IMR-90 (cell line): ENCODE measurements at regions not wholly inside any gene's neighbourhood (a gene's known extent, or its start where the extent isn't known, plus 50 kb on each side); places are given as distances from the start of the nearest gene placed in this dataset.

Source experiments
- ATAC-seq: fragments of 200-7000 bp; cut with Tn5 transposase; 2 replicates; pipeline ENCODE4 v1.9.1; 2020; ENCODE audit warnings: low read depth, mild to moderate bottlenecking, moderate library complexity
- BruUV-seq: library from RNA; stranded (reverse); fragments of 400-500 nt; replicated peaks from 2 replicates; lab custom pipeline; 2021; lab: Mats Ljungman, UMichigan
- CTCF ChIA-PET: fragments of 300-600 bp; formaldehyde crosslinking; extraction: SDS; loops from one replicate; lab custom pipeline; 2021; ENCODE audit warnings: antibody characterized with exemption; lab: Yijun Ruan, JAX
- POLR2A ChIA-PET: fragments of 300-600 bp; sonication (Branson Sonifier 250); formaldehyde crosslinking; loops from one replicate; lab custom pipeline; 2022; ENCODE audit warnings: antibody characterized with exemption; ENCODE audit not compliant: unreplicated experiment; lab: Charles Lee
- DNase-seq: peaks from one replicate; pipeline ENCODE4 v3.0.0; 2013
- H2AFZ ChIP-seq: replicated peaks from 2 replicates; pipeline ENCODE3; 2013; ENCODE audit warnings: low read length, mild to moderate bottlenecking; ENCODE audit not compliant: poor library complexity
- H2AK5ac ChIP-seq: 2 replicates; pipeline ENCODE4 v1.6.1; 2013; ENCODE audit warnings: low read depth, low read length, inconsistent platforms
- H2AK9ac ChIP-seq: replicated peaks from 2 replicates; pipeline ENCODE3; 2013; ENCODE audit warnings: mild to moderate bottlenecking, low read depth, low read length, moderate library complexity; ENCODE audit not compliant: poor library complexity
- H2BK120ac ChIP-seq: 2 replicates; pipeline ENCODE4 v1.6.1; 2013; ENCODE audit warnings: low read depth, low read length, inconsistent platforms
- H2BK15ac ChIP-seq: 3 replicates; pipeline ENCODE4 v1.6.1; 2013; ENCODE audit warnings: low read depth, low read length, inconsistent platforms
- H2BK20ac ChIP-seq: 2 replicates; pipeline ENCODE4 v1.6.1; 2013; ENCODE audit warnings: low read depth, mild to moderate bottlenecking, inconsistent platforms, low read length, moderate library complexity
- H2BK5ac ChIP-seq: 2 replicates; pipeline ENCODE4 v1.6.1; 2013; ENCODE audit warnings: mild to moderate bottlenecking, low read depth, low read length, inconsistent platforms; ENCODE audit not compliant: poor library complexity, severe bottlenecking
- H3K14ac ChIP-seq: replicated peaks from 2 replicates; pipeline ENCODE4 v1.6.1; 2013; ENCODE audit warnings: low read depth, low read length, inconsistent platforms
- H3K18ac ChIP-seq: 2 replicates; pipeline ENCODE4 v1.6.1; 2013; ENCODE audit warnings: low read depth, low read length, control low read depth
- H3K23ac ChIP-seq: 2 replicates; pipeline ENCODE4 v1.6.1; 2013; ENCODE audit warnings: low read depth, low read length, inconsistent platforms
- H3K27ac ChIP-seq: 2 replicates; pipeline ENCODE4 v1.5.1; 2013; ENCODE audit warnings: mild to moderate bottlenecking, control low read depth, low read length; ENCODE audit not compliant: insufficient read depth
- H3K27me3 ChIP-seq: 2 replicates; pipeline ENCODE4 v1.6.1; 2013; ENCODE audit warnings: low read length; ENCODE audit not compliant: control insufficient read depth, insufficient read depth
- H3K36me3 ChIP-seq: 2 replicates; pipeline ENCODE4 v1.6.1; 2013; ENCODE audit warnings: low read length, mixed read lengths; ENCODE audit not compliant: control insufficient read depth, insufficient read depth
- H3K4ac ChIP-seq: 2 replicates; pipeline ENCODE4 v1.6.1; 2013; ENCODE audit warnings: low read depth, low read length, inconsistent platforms
- H3K4me1 ChIP-seq: 2 replicates; pipeline ENCODE4 v1.6.1; 2013; ENCODE audit warnings: low read length, mixed read lengths; ENCODE audit not compliant: control insufficient read depth, insufficient read depth
- H3K4me2 ChIP-seq: 2 replicates; pipeline ENCODE4 v1.6.1; 2013; ENCODE audit warnings: low read depth, mild to moderate bottlenecking, control low read depth, low read length, moderate library complexity
- H3K4me3 ChIP-seq: 2 replicates; pipeline ENCODE4 v1.5.1; 2013; ENCODE audit warnings: low read depth, mild to moderate bottlenecking, control low read depth, low read length, moderate library complexity; ENCODE audit not compliant: insufficient read depth
- H3K56ac ChIP-seq: 2 replicates; pipeline ENCODE4 v1.6.1; 2013; ENCODE audit warnings: low read length, inconsistent platforms; ENCODE audit not compliant: insufficient read depth; ENCODE audit errors: extremely low read depth
- H3K79me1 ChIP-seq, 2 experiments: 2 replicates each; pipeline ENCODE4 v1.6.1; 2013; ENCODE audit warnings: low read length in 2 of 2, inconsistent platforms in 1 of 2, low read depth in 1 of 2
- H3K9ac ChIP-seq: 2 replicates; pipeline ENCODE4 v1.6.1; 2013; ENCODE audit warnings: low read depth, low read length, control low read depth
- H3K9me1 ChIP-seq: 2 replicates; pipeline ENCODE4 v1.6.1; 2013; ENCODE audit warnings: low read length, inconsistent platforms; ENCODE audit not compliant: insufficient read depth
- H3K9me3 ChIP-seq: 2 replicates; pipeline ENCODE4 v1.6.1; 2013; ENCODE audit warnings: low read length; ENCODE audit not compliant: control insufficient read depth, insufficient read depth
- H4K20me1 ChIP-seq: 2 replicates; pipeline ENCODE4 v1.6.1; 2013; ENCODE audit warnings: low read length, inconsistent platforms; ENCODE audit not compliant: insufficient read depth
- H4K5ac ChIP-seq: 2 replicates; pipeline ENCODE4 v1.6.1; 2013; ENCODE audit warnings: mild to moderate bottlenecking, low read depth, low read length, control low read depth
- H4K8ac ChIP-seq, 2 experiments: 2 replicates each; pipeline ENCODE4 v1.6.1; 2013; ENCODE audit warnings: low read depth in 2 of 2, low read length in 2 of 2, control low read depth in 1 of 2, inconsistent platforms in 1 of 2
- H4K91ac ChIP-seq: 2 replicates; pipeline ENCODE4 v1.6.1; 2013; ENCODE audit warnings: low read depth, low read length, inconsistent platforms; ENCODE audit not compliant: insufficient read depth
- CEBPB ChIP-seq: IDR thresholded peaks from 2 replicates; pipeline ENCODE4 v1.6.1; 2012; ENCODE audit warnings: low read depth, low read length, improper control_type of control experiment
- FOS ChIP-seq: fragments of 150-350 bp; IDR thresholded peaks from 2 replicates; pipeline ENCODE4 v1.6.1; 2016; ENCODE audit warnings: low read depth, low read length
- POLR2A ChIP-seq: IDR thresholded peaks from 2 replicates; pipeline ENCODE4 v1.6.1; 2012; ENCODE audit warnings: mild to moderate bottlenecking, low read depth, low read length
- RAD21 ChIP-seq: IDR thresholded peaks from 2 replicates; pipeline ENCODE4 v1.6.1; 2012; ENCODE audit warnings: low read length, improper control_type of control experiment
- RCOR1 ChIP-seq: IDR thresholded peaks from 2 replicates; pipeline ENCODE4 v1.6.1; 2012; ENCODE audit warnings: mild to moderate bottlenecking, low read length, improper control_type of control experiment; ENCODE audit not compliant: insufficient replicate concordance
- dilution Hi-C: fragments of 300-500 bp; cut with HindIII; formaldehyde crosslinking; loops from one replicate; pipeline ENCODE4 v1.14.3; 2018; ENCODE audit warnings: low sequenced_read_pairs; ENCODE audit not compliant: unreplicated experiment
- in situ Hi-C: fragments of 300-500 bp; cut with MboI; formaldehyde crosslinking; loops from 3 replicates; pipeline ENCODE4 v1.14.3; 2019; ENCODE audit warnings: low sequenced_read_pairs, inconsistent platforms, mixed read lengths
- intact Hi-C: fragments of 100-400 bp; cut with micrococcal nuclease; formaldehyde crosslinking; loops from 2 replicates; pipeline ENCODE4 v1.10.0; 2022
- TF ChIP-seq, protein P1 (sequence below): fragments of 150-350 bp; IDR thresholded peaks from 2 replicates; pipeline ENCODE4 v1.6.1; 2017; ENCODE audit warnings: mild to moderate bottlenecking, antibody characterized with exemption, low read length, low read depth
- TF ChIP-seq, protein P2 (sequence below): conservative IDR thresholded peaks from 2 replicates; pipeline ENCODE4 v1.5.1; 2012; ENCODE audit warnings: mild to moderate bottlenecking, low read depth, low read length, improper control_type of control experiment

DNA sequence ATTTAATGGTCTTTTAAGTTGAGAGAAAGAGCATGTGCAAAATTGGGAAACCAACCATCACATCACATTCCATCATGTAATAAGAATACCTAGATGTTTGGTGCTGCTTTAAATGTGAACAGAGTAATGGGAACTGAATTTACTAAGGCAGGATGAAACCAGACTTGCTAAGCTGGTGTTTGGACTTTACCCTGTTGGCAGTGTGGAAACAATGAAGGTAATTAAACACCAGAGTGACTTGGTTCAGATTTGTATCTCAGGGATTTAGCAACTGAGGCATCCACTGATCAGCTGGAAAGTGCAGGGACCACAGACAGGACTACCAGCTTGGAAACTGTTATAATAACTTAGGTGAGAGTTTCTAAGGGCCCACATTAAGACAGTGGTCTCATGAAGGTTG, 263.4 kb downstream of the OLFM3 start:
- H3K4me3 ChIP-seq, result no peak overlapping the region
- H3K79me1 ChIP-seq, result no peaks in the 10 kb centered on the region
- BruUV-seq, result no TSS peak
- H3K36me3 ChIP-seq, result no peaks in the 10 kb centered on the region
- no peaks in the 10 kb centered on the region for H3K9me1 ChIP-seq
- H2AFZ ChIP-seq, result no peak overlapping the region
- H4K91ac ChIP-seq, result no peak overlapping the region
- H3K27me3 ChIP-seq, result no peaks in the 10 kb centered on the region
- H3K23ac ChIP-seq, result no peak overlapping the region
- no peak overlapping the region for H3K4ac ChIP-seq
- intact Hi-C loops (no loop called here), in situ Hi-C loops (no loop called here), dilution Hi-C loops (no loop called here)
- H3K9me3 ChIP-seq, result no peaks in the 10 kb centered on the region
- H2AK5ac ChIP-seq, result no peak overlapping the region
- no peak overlapping the region for H2AK9ac ChIP-seq
- no peak overlapping the region for H3K18ac ChIP-seq
- no peaks in the 10 kb centered on the region for H3K4me1 ChIP-seq
- no peak overlapping the region for H3K14ac ChIP-seq
- H3K56ac ChIP-seq, result no peak overlapping the region
- no peaks in the 10 kb centered on the region for H4K20me1 ChIP-seq
- POLR2A ChIA-PET, result no interaction called here
- H2BK15ac ChIP-seq, result no peak overlapping the region
- H2BK120ac ChIP-seq, result no peak overlapping the region
- CTCF ChIA-PET, result no interaction called here
- no peak for DNase-seq
- H3K27ac ChIP-seq, result no peak overlapping the region
- no peak overlapping the region for H2BK20ac ChIP-seq
- no peak overlapping the region for H2BK5ac ChIP-seq
- no peak overlapping the region for H3K9ac ChIP-seq
- no peak overlapping the region for H3K4me2 ChIP-seq
- no peak for ATAC-seq
- no peak overlapping the region for H4K5ac ChIP-seq
- TF ChIP-seq POLR2A (no peak), RAD21 (no peak), RCOR1 (no peak), CEBPB (no peak), FOS (no peak)
- TF ChIP-seq, protein P1, sequence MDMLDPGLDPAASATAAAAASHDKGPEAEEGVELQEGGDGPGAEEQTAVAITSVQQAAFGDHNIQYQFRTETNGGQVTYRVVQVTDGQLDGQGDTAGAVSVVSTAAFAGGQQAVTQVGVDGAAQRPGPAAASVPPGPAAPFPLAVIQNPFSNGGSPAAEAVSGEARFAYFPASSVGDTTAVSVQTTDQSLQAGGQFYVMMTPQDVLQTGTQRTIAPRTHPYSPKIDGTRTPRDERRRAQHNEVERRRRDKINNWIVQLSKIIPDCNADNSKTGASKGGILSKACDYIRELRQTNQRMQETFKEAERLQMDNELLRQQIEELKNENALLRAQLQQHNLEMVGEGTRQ, result no peak
- TF ChIP-seq, protein P2, sequence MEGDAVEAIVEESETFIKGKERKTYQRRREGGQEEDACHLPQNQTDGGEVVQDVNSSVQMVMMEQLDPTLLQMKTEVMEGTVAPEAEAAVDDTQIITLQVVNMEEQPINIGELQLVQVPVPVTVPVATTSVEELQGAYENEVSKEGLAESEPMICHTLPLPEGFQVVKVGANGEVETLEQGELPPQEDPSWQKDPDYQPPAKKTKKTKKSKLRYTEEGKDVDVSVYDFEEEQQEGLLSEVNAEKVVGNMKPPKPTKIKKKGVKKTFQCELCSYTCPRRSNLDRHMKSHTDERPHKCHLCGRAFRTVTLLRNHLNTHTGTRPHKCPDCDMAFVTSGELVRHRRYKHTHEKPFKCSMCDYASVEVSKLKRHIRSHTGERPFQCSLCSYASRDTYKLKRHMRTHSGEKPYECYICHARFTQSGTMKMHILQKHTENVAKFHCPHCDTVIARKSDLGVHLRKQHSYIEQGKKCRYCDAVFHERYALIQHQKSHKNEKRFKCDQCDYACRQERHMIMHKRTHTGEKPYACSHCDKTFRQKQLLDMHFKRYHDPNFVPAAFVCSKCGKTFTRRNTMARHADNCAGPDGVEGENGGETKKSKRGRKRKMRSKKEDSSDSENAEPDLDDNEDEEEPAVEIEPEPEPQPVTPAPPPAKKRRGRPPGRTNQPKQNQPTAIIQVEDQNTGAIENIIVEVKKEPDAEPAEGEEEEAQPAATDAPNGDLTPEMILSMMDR, result no peak
- no peak overlapping the region for H4K8ac ChIP-seq
